ENCODE measurements at regions not wholly inside any gene's neighbourhood (a gene's known extent, or its start where the extent isn't known, plus 50 kb on each side); places are given as distances from the start of the nearest gene placed in this dataset.

DNA sequence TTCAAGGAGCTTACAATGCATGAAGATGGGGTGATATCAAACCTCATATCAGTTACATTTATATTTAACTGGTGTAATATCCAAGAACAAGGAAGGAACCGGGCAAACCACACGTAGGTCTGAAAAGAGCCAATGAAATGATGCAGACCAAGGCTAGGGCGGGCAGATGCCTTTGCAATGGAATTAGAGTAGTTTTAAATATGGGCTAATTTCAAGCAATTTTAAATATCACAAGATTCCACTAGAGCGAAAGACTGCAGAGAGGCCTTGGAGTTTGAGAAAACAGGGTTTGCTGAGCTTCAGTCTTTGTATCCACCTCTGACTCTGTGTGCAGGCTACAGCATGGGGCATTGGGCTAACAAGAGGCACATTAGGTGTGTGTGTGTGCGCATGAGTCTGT is 53.9 kb upstream of the ZNF536 start:
- TF ChIP-seq CTCF (IDR thresholded peaks at IDR 0.05) (no peak), POLR2A (IDR thresholded peaks at IDR 0.05) (no peak)

Data from body of pancreas (tissue), 4 donors.